ENCODE measurements at regions not wholly inside any gene's neighbourhood (a gene's known extent, or its start where the extent isn't known, plus 50 kb on each side); places are given as distances from the start of the nearest gene placed in this dataset.

DNA sequence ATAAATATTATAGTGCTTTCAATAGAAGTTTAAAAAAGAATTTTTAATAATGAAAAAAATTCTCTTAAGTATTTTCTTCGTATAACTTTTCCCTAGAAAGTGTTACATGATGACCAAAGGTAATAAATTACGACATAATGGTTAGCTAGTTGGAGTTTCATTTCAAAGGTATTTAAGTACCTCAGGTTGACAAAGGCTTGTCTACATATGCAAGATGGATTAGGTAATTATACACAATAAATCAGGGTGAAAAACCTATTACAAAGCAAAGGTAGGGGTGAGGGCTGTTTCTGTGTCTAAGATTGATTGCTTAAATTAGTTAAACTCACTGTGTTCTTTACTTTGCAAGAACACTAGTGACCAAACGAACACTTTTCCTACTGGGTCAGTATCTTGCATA, 508.5 kb upstream of the FAT1 start:
- no peak for TF ChIP-seq EZH2 (IDR thresholded peaks at IDR 0.05; ENCODE audit: borderline replicate concordance, low read length)
- TF ChIP-seq, protein P1, sequence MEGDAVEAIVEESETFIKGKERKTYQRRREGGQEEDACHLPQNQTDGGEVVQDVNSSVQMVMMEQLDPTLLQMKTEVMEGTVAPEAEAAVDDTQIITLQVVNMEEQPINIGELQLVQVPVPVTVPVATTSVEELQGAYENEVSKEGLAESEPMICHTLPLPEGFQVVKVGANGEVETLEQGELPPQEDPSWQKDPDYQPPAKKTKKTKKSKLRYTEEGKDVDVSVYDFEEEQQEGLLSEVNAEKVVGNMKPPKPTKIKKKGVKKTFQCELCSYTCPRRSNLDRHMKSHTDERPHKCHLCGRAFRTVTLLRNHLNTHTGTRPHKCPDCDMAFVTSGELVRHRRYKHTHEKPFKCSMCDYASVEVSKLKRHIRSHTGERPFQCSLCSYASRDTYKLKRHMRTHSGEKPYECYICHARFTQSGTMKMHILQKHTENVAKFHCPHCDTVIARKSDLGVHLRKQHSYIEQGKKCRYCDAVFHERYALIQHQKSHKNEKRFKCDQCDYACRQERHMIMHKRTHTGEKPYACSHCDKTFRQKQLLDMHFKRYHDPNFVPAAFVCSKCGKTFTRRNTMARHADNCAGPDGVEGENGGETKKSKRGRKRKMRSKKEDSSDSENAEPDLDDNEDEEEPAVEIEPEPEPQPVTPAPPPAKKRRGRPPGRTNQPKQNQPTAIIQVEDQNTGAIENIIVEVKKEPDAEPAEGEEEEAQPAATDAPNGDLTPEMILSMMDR (conservative IDR thresholded peaks at IDR 0.05 in 1 of 2, IDR thresholded peaks at IDR 0.05 in 1 of 2; ENCODE audit: extremely low read depth in 1 of 2, insufficient read depth in 1 of 2, low read depth in 1 of 2, low read length in 2 of 2): no peak

Data from mammary epithelial cell (primary cell).